Liver (tissue), 3 donors: ENCODE measurements at regions not wholly inside any gene's neighbourhood (a gene's known extent, or its start where the extent isn't known, plus 50 kb on each side); places are given as distances from the start of the nearest gene placed in this dataset.

Experiments used
- CTCF ChIP-seq: fragments of 150-350 bp; IDR thresholded peaks from 2 replicates; pipeline ENCODE4 v1.5.1; 2017; ENCODE audit warnings: improper control_type of control experiment, low read depth, low read length; ENCODE audit not compliant: missing input control
- GABPA ChIP-seq, 2 donors: IDR thresholded peaks in 1 of 2; conservative IDR thresholded peaks in 1 of 2; 2 replicates each; pipeline ENCODE4 v1.6.1; 2016; ENCODE audit warnings: antibody characterized with exemption in 2 of 2, mild to moderate bottlenecking in 1 of 2, moderate library complexity in 1 of 2
- JUND ChIP-seq, 2 donors: IDR thresholded peaks; 2 replicates each; pipeline ENCODE4 v1.6.1; 2016; ENCODE audit warnings: antibody characterized with exemption in 2 of 2
- YY1 ChIP-seq: IDR thresholded peaks from 2 replicates; pipeline ENCODE4 v1.6.1; 2016; ENCODE audit warnings: antibody characterized with exemption, mild to moderate bottlenecking
- donor health status: healthy.
- donor health status: healthy.

- no peak for TF ChIP-seq CTCF
- no peak for TF ChIP-seq YY1
- no peak for TF ChIP-seq GABPA (IDR thresholded peaks at IDR 0.05 in 1 of 2, conservative IDR thresholded peaks at IDR 0.05 in 1 of 2)
- no peak for TF ChIP-seq JUND (IDR thresholded peaks at IDR 0.05)
Observed at GRCh38 chr15:49793943-49794342, 173.1 kb downstream of the DTWD1 start.
